Esophagus squamous epithelium (tissue), 5 donors: ENCODE measurements at regions not wholly inside any gene's neighbourhood (a gene's known extent, or its start where the extent isn't known, plus 50 kb on each side); places are given as distances from the start of the nearest gene placed in this dataset.

Source experiments
- DNase-seq: peaks from one replicate; lab custom pipeline; 2025; lab: John Stamatoyannopoulos, UW
- H3K27ac ChIP-seq, 4 donors: fragments of 200-600 bp; sonication (generic); one replicate each; pipeline ENCODE4 v1.5.1; 2016 to 2019; ENCODE audit warnings: mild to moderate bottlenecking in 1 of 4
- H3K27me3 ChIP-seq, 4 donors: fragments of 200-600 bp; sonication (generic); 1 replicate in 3 of 4; 2 replicates in 1 of 4; pipeline versions ENCODE4 v1.5.1 to v1.6.0; 2017 to 2021; ENCODE audit warnings: antibody characterized with exemption in 1 of 4
- H3K36me3 ChIP-seq, 3 donors: fragments of 200-600 bp; sonication (generic); one replicate each; pipeline ENCODE4 v1.5.1; 2016 to 2019
- H3K4me1 ChIP-seq, 3 donors: fragments of 200-600 bp; sonication (generic); one replicate each; pipeline ENCODE4 v1.5.1; 2017 to 2019
- H3K4me3 ChIP-seq, 4 donors: fragments of 200-600 bp; sonication (generic); 1 replicate in 3 of 4; 2 replicates in 1 of 4; pipeline ENCODE4 v1.5.1; 2016 to 2019; ENCODE audit warnings: mild to moderate bottlenecking in 2 of 4, moderate library complexity in 1 of 4
- H3K9me3 ChIP-seq, 3 donors: fragments of 200-600 bp; sonication (generic); one replicate each; pipeline ENCODE4 v1.5.1; 2016 to 2019
- POLR2A ChIP-seq, 4 donors: fragments of 450-650 bp; IDR thresholded peaks; one replicate each; pipeline ENCODE4 v1.6.1; 2017; ENCODE audit warnings: antibody characterized with exemption in 4 of 4, mild to moderate bottlenecking in 4 of 4, moderate library complexity in 3 of 4
- WGBS, 2 donors: methylation state at CpG; one replicate each; pipeline ENCODE4 v1.1.5; 2018; 5-methylcytosine and 5-hydroxymethylcytosine counted together
- intact Hi-C: fragments of 100-400 bp; cut with DNase I; formaldehyde crosslinking; loops from one replicate; pipeline ENCODE4 v1.15.0; 2022
- TF ChIP-seq, protein P1 (sequence below), 6 experiments: fragments of 450-650 bp in 4 of 6; fragments of 200-600 bp in 2 of 6; sonication (generic) in 2 of 6; IDR thresholded peaks; one replicate each; pipeline ENCODE4 v1.5.1; 2016 to 2019; ENCODE audit warnings: antibody characterized with exemption in 6 of 6, mild to moderate bottlenecking in 4 of 6, moderate library complexity in 4 of 6
- donor health status: DM: yes; HTN: yes; CAD: no.

DNA sequence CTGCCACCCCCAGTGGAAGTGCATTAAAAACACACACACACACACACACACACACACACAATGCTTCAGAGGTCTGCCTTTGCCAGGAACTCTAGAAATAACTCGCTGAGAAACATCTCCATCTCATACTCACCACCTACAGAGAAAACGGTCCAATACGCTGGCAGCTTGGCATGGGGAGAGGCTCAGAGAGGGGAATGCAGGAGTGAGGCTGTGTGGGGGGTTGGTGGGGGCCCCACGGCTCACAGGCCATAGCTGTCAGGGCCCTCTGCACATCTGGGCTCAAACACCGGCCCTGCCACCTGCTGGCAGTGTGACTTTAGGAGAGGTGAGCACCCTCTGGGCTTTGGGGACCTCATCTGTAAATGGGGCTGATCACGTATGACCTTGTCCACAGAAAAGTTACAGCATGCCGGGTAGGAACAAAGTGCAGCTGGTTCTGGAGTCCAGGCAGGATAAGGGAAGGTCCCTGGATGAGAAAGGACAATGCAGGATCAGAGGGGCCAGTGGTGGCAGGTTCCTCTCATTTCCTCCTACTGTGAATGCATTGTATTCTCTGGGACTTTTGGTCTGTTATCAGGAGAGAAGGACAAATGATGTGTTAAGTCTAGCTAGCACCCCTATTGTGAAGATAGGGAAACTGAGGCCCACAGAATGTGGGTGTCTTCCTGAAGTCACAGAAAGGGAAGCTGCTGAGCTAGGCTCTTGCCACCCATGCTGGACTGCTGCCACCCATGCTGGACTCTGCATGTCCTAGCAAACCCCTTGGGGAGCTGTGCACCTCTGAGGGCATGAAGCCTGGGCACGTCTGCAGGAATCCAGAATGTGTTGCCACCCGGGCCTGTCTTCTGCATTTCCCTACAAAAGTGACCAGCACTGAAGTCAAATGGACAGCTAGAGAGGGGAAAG is 404.6 kb downstream of the RPS24 start:
- intact Hi-C loops = no loop called here
- TF ChIP-seq POLR2A (IDR thresholded peaks at IDR 0.05) = no peak
- TF ChIP-seq, protein P1, sequence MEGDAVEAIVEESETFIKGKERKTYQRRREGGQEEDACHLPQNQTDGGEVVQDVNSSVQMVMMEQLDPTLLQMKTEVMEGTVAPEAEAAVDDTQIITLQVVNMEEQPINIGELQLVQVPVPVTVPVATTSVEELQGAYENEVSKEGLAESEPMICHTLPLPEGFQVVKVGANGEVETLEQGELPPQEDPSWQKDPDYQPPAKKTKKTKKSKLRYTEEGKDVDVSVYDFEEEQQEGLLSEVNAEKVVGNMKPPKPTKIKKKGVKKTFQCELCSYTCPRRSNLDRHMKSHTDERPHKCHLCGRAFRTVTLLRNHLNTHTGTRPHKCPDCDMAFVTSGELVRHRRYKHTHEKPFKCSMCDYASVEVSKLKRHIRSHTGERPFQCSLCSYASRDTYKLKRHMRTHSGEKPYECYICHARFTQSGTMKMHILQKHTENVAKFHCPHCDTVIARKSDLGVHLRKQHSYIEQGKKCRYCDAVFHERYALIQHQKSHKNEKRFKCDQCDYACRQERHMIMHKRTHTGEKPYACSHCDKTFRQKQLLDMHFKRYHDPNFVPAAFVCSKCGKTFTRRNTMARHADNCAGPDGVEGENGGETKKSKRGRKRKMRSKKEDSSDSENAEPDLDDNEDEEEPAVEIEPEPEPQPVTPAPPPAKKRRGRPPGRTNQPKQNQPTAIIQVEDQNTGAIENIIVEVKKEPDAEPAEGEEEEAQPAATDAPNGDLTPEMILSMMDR (IDR thresholded peaks at IDR 0.05) = peak in 1 of 6 experiments; percentile 15
- Histone ChIP-seq H3K4me3 (no peak overlapping the region), H3K27me3 (no peaks in the 10 kb centered on the region), H3K4me1 (peaks cover 0 to 41% (median 5%) of the 10 kb centered on the region in 3 donors), H3K36me3 (no peaks in the 10 kb centered on the region), H3K27ac (no peak overlapping the region), H3K9me3 (no peaks in the 10 kb centered on the region)
- 40 to 52% methylated on average over 4 to 8 of the region's 9 CpGs for WGBS, 2 donors
- DNase-seq = no peak

DNA sequence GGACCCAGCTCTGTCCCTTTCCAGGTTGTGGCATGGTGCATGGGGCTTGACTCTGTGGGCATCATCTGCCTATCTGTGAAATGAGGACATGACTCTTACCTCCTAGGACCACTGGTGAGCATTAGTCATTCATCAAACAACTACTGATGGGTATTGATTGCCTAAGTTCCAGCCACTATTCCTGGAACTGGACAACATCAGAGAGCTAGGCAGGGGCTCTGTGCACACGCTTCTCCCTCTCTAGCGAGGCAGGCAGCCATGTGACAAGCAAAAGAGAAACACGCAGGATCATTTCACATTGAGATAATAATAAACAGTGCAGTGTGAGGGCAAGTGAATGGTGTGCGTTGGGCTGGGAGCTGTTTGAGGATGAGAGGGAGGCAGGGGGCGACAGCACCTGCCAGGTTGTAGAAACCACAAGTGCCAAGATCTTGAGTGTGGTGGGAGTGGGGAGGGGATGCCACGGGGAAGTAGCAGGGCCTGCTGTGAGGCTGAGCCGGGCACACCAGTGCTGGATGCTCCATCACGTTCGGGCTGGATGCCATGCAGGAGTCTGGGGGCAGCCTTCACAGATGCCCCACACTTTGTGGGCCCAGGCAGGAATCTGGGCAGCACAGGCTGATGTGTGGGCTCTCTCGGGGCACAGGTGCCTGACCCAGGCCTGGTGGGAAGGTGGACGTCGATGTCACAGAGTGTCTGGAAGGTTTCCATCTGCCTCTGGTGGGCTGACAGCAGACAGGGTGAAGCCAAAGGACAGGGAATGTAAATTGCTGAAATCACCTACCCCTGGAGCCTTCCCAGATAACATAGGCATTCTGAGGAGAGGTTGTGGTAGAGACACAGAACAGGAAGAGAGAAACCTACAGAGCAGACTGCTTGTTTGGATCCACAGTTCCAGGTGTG is 405.5 kb downstream of the RPS24 start:
- Histone ChIP-seq H3K27me3 (no peaks in the 10 kb centered on the region), H3K4me3 (no peak overlapping the region), H3K36me3 (no peaks in the 10 kb centered on the region), H3K27ac (no peak overlapping the region), H3K4me1 (peaks cover 0 to 32% (median 0%) of the 10 kb centered on the region in 3 donors), H3K9me3 (no peaks in the 10 kb centered on the region)
- TF ChIP-seq, protein P1 (IDR thresholded peaks at IDR 0.05) = no peak
- TF ChIP-seq POLR2A (IDR thresholded peaks at IDR 0.05) = no peak
- WGBS, 2 donors = 72 to 73% methylated on average over 8 to 11 of the region's 12 CpGs
- no peak for DNase-seq
- intact Hi-C loops = no loop called here

DNA sequence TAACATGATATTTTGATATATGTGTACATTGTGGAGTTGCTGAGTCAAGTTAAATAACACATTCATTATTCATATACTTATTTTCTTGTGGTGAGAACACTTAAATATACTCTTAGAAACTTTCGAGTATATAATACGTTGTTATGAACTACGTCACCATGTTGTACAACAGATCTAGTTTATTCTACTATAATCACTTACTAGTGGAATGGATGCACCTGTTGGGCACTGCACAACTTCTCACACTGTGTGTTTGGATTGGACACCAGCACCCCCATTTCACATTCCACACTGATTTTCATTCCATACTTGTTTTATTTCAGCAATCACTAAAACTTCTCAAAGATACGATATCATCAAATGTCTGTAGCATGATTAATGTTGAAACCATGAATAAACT is 407.3 kb downstream of the RPS24 start:
- Histone ChIP-seq H3K36me3 (no peaks in the 10 kb centered on the region), H3K27me3 (peaks cover 0 to under 1% (median 0%) of the 10 kb centered on the region in 4 donors), H3K9me3 (no peaks in the 10 kb centered on the region), H3K4me1 (peaks cover 0 to 29% (median 0%) of the 10 kb centered on the region in 3 donors), H3K27ac (no peak overlapping the region), H3K4me3 (no peak overlapping the region)
- no peak for DNase-seq
- 87 to 94% methylated on average over 4 of the region's 4 CpGs for WGBS, 2 donors
- intact Hi-C loops = no loop called here
- no peak for TF ChIP-seq POLR2A (IDR thresholded peaks at IDR 0.05)
- TF ChIP-seq, protein P1 (IDR thresholded peaks at IDR 0.05) = no peak

DNA sequence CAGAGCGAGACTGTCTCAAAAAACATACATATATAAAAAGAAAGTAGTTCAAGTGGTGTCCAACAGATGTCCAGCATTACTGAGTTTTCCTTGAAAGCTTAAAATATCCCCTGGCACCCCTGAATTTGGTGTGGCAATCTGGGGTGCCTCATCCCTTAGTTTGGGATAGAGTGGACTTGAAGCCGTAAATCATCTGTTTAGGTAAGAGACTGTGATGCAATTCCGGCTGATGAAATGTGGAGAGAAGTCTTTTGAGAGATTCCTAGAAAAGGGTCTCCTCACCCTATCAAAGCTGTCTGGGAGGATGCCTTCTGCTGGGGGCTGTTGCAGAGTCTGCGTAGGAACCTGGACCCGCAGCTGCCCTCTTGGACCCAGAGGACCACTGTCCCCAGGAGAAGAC is 408.0 kb downstream of the RPS24 start:
- no peaks in the 10 kb centered on the region for H3K9me3 ChIP-seq
- peaks cover 0 to 22% (median 0%) of the 10 kb centered on the region in 3 donors for H3K4me1 ChIP-seq
- WGBS, 2 donors = 89 to 92% methylated on average over 3 to 5 of the region's 5 CpGs
- H3K27me3 ChIP-seq = peaks cover 0 to 6% (median 0%) of the 10 kb centered on the region in 4 donors
- intact Hi-C loops = no loop called here
- H3K27ac ChIP-seq = no peak overlapping the region
- no peak for TF ChIP-seq POLR2A (IDR thresholded peaks at IDR 0.05)
- TF ChIP-seq, protein P1 (IDR thresholded peaks at IDR 0.05) = no peak
- no peak for DNase-seq
- no peaks in the 10 kb centered on the region for H3K36me3 ChIP-seq
- no peak overlapping the region for H3K4me3 ChIP-seq
